ENCODE measurements at regions not wholly inside any gene's neighbourhood (a gene's known extent, or its start where the extent isn't known, plus 50 kb on each side); places are given as distances from the start of the nearest gene placed in this dataset.
A peak's percentile ranks its signal among the peaks of the same experiment; 100 is the strongest.

GRCh38 chr9:130755377-130756007 lies 61.9 kb downstream of the EXOSC2 start:
- Mint-ChIP-seq H3K27ac (no peak overlapping the region), H3K4me3 (no peak overlapping the region), H3K9me3 (no peaks in the 10 kb centered on the region), H3K4me1 (peaks cover 24% of the 10 kb centered on the region), H3K36me3 (no peaks in the 10 kb centered on the region)
- no peak for ATAC-seq
- DNase-seq (ENCODE audit: low spot score in 2 of 2): no peak

GRCh38 chr9:130756037-130756436 lies 62.5 kb downstream of the EXOSC2 start:
- DNase-seq (ENCODE audit: low spot score in 2 of 2) (no peak), ATAC-seq (no peak)
- Mint-ChIP-seq H3K36me3 (no peaks in the 10 kb centered on the region), H3K9me3 (no peaks in the 10 kb centered on the region), H3K4me1 (peaks cover 24% of the 10 kb centered on the region), H3K27ac (no peak overlapping the region), H3K4me3 (no peak overlapping the region)

GRCh38 chr9:130756455-130757152 lies 63.0 kb downstream of the EXOSC2 start:
- Mint-ChIP-seq H3K4me3 (no peak overlapping the region), H3K9me3 (no peaks in the 10 kb centered on the region), H3K36me3 (no peaks in the 10 kb centered on the region), H3K27ac (no peak overlapping the region), H3K4me1 (peaks cover 24% of the 10 kb centered on the region)
- ATAC-seq (no peak), DNase-seq (ENCODE audit: low spot score in 2 of 2) (no peak)

GRCh38 chr9:130759738-130760137 lies 66.2 kb downstream of the EXOSC2 start:
- Mint-ChIP-seq H3K27ac (no peak overlapping the region), H3K9me3 (no peaks in the 10 kb centered on the region), H3K4me3 (no peak overlapping the region), H3K4me1 (peaks cover 35% of the 10 kb centered on the region), H3K36me3 (peaks cover 5% of the 10 kb centered on the region)
- ATAC-seq (no peak), DNase-seq (ENCODE audit: low spot score in 2 of 2) (no peak)

- Mint-ChIP-seq H3K4me1 (peaks cover 48% of the 10 kb centered on the region), H3K9me3 (no peaks in the 10 kb centered on the region), H3K4me3 (no peak overlapping the region), H3K36me3 (peaks cover 5% of the 10 kb centered on the region), H3K27ac (peak overlapping the region; percentile 40)
- ATAC-seq: no peak
- DNase-seq (ENCODE audit: low spot score in 2 of 2): no peak
These were observed 70.0 kb downstream of the EXOSC2 start for GRCh38 chr9:130763331-130764171.

- no peak for DNase-seq (ENCODE audit: low spot score in 2 of 2)
- peak overlapping the region; percentile 22 for H3K4me3 Mint-ChIP-seq
- peaks cover 5% of the 10 kb centered on the region for H3K36me3 Mint-ChIP-seq
- H3K4me1 Mint-ChIP-seq: peaks cover 51% of the 10 kb centered on the region
- peak; percentile 66 for ATAC-seq
- peak overlapping the region; percentile 40 for H3K27ac Mint-ChIP-seq
- H3K9me3 Mint-ChIP-seq: no peaks in the 10 kb centered on the region
These were observed 69.7 kb upstream of the ABL1 start for GRCh38 chr9:130765137-130766020.

GRCh38 chr9:130766021-130766926 lies 68.8 kb upstream of the ABL1 start:
- H3K9me3 Mint-ChIP-seq: no peaks in the 10 kb centered on the region
- peaks cover 51% of the 10 kb centered on the region for H3K4me1 Mint-ChIP-seq
- peak in 1 of 2 donors; percentile 52 for DNase-seq (ENCODE audit: low spot score in 2 of 2)
- peak overlapping the region; percentile 67 for H3K27ac Mint-ChIP-seq
- no peak overlapping the region for H3K4me3 Mint-ChIP-seq
- ATAC-seq: peak; percentile 62
- H3K36me3 Mint-ChIP-seq: peaks cover 5% of the 10 kb centered on the region

GRCh38 chr9:130766927-130767307 lies 68.1 kb upstream of the ABL1 start:
- DNase-seq (ENCODE audit: low spot score in 2 of 2) (no peak), ATAC-seq (no peak)
- Mint-ChIP-seq H3K27ac (peak overlapping the region; percentile 67), H3K4me1 (peaks cover 51% of the 10 kb centered on the region), H3K9me3 (no peaks in the 10 kb centered on the region), H3K4me3 (no peak overlapping the region), H3K36me3 (peaks cover 5% of the 10 kb centered on the region)

- Mint-ChIP-seq H3K4me3 (no peak overlapping the region), H3K27ac (peak overlapping the region; percentile 15), H3K9me3 (no peaks in the 10 kb centered on the region), H3K4me1 (peaks cover 56% of the 10 kb centered on the region), H3K36me3 (peaks cover 5% of the 10 kb centered on the region)
- ATAC-seq (no peak), DNase-seq (ENCODE audit: low spot score in 2 of 2) (no peak)
These were observed 66.8 kb upstream of the ABL1 start for GRCh38 chr9:130768265-130768664.

GRCh38 chr9:130768891-130769403 lies 66.1 kb upstream of the ABL1 start:
- peaks cover 2% of the 10 kb centered on the region for H3K36me3 Mint-ChIP-seq

GRCh38 chr9:130770093-130770492 lies 65.0 kb upstream of the ABL1 start:
- H3K27ac Mint-ChIP-seq: no peak overlapping the region
- H3K4me3 Mint-ChIP-seq: no peak overlapping the region
- peaks cover 44% of the 10 kb centered on the region for H3K4me1 Mint-ChIP-seq
- DNase-seq (ENCODE audit: low spot score in 2 of 2) (no peak), ATAC-seq (no peak)
- H3K9me3 Mint-ChIP-seq: no peaks in the 10 kb centered on the region
- no peaks in the 10 kb centered on the region for H3K36me3 Mint-ChIP-seq

More at GRCh38 chr9:130768891-130769403, 66.1 kb upstream of the ABL1 start:
- Mint-ChIP-seq H3K4me3 (no peak overlapping the region), H3K9me3 (no peaks in the 10 kb centered on the region), H3K4me1 (peaks cover 49% of the 10 kb centered on the region), H3K27ac (peak overlapping the region; percentile 15)
- ATAC-seq: no peak
- no peak for DNase-seq (ENCODE audit: low spot score in 2 of 2)

GRCh38 chr9:130770679-130771442 lies 64.2 kb upstream of the ABL1 start:
- Mint-ChIP-seq H3K36me3 (no peaks in the 10 kb centered on the region), H3K9me3 (peaks cover 4% of the 10 kb centered on the region), H3K4me1 (peaks cover 36% of the 10 kb centered on the region), H3K27ac (no peak overlapping the region), H3K4me3 (no peak overlapping the region)
- peak; percentile 74 for ATAC-seq
- no peak for DNase-seq (ENCODE audit: low spot score in 2 of 2)

- no peak for DNase-seq (ENCODE audit: low spot score in 2 of 2)
- Mint-ChIP-seq H3K4me3 (no peak overlapping the region), H3K9me3 (peaks cover 4% of the 10 kb centered on the region), H3K36me3 (no peaks in the 10 kb centered on the region), H3K27ac (no peak overlapping the region), H3K4me1 (peaks cover 28% of the 10 kb centered on the region)
- no peak for ATAC-seq
These were observed 62.9 kb upstream of the ABL1 start for GRCh38 chr9:130772185-130772584.

Measured in stimulated activated effector memory CD8-positive, alpha-beta T cell treated with anti-CD3 and anti-CD28 coated beads, Interleukin-12 subunit alpha, Interleukin-12 subunit beta, amount 100 ng/mL, for 72 hours (primary cell).